ENCODE measurements at regions not wholly inside any gene's neighbourhood (a gene's known extent, or its start where the extent isn't known, plus 50 kb on each side); places are given as distances from the start of the nearest gene placed in this dataset.

GRCh38 chr19:30320916-30321315 lies 51.3 kb upstream of the ZNF536 start:
- DNase-seq (ENCODE audit: low read depth, low spot score), result no peak
